ENCODE measurements at regions not wholly inside any gene's neighbourhood (a gene's known extent, or its start where the extent isn't known, plus 50 kb on each side); places are given as distances from the start of the nearest gene placed in this dataset.

DNA sequence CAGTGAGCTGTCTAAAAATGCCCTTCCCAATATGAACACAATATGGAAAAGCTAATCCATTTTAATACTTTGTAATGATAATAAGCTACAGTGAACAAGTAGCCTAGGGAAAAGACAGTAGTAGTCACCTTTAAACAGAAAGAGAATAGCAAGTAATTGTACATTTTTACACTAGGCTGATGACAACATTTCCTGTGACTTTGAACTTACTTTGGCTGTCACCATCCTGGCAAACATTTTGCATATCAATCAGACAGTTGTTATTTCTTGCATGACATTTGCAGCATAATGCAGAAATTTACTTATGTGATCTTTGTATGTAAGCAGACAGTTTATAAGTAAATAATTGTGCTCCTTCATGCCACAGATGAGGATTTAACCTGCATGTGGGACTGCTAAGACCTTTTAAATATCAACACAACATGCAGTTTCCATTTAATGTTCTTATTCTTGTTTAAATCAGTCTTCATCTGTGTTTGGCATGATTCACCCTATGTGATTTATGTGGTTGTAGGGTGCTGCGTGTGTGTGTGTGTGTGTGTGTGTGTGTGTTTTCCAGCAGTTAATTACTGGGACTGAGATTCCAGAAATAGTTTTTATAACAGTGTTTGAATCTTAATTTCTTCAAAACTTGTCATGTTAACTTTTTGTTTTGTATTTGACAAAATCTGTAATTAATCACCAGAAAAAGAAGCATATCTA lies 997.1 kb upstream of the ARRDC3 start:
- TF ChIP-seq, protein P1, sequence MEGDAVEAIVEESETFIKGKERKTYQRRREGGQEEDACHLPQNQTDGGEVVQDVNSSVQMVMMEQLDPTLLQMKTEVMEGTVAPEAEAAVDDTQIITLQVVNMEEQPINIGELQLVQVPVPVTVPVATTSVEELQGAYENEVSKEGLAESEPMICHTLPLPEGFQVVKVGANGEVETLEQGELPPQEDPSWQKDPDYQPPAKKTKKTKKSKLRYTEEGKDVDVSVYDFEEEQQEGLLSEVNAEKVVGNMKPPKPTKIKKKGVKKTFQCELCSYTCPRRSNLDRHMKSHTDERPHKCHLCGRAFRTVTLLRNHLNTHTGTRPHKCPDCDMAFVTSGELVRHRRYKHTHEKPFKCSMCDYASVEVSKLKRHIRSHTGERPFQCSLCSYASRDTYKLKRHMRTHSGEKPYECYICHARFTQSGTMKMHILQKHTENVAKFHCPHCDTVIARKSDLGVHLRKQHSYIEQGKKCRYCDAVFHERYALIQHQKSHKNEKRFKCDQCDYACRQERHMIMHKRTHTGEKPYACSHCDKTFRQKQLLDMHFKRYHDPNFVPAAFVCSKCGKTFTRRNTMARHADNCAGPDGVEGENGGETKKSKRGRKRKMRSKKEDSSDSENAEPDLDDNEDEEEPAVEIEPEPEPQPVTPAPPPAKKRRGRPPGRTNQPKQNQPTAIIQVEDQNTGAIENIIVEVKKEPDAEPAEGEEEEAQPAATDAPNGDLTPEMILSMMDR (IDR thresholded peaks at IDR 0.05 in 8 of 11, conservative IDR thresholded peaks at IDR 0.05 in 3 of 11) = no peak
- TF ChIP-seq POLR2A (IDR thresholded peaks at IDR 0.05) = no peak

Measured in spleen (tissue), 7 donors.